Activated CD4-positive, alpha-beta T cell treated with anti-CD3 and anti-CD28 coated beads for 36 hours (primary cell): ENCODE measurements at regions not wholly inside any gene's neighbourhood (a gene's known extent, or its start where the extent isn't known, plus 50 kb on each side); places are given as distances from the start of the nearest gene placed in this dataset.

Experiments used
- ATAC-seq: fragments of 200-7000 bp; cut with Tn5 transposase; one replicate; pipeline ENCODE4 v1.10.0; 2021; ENCODE audit warnings: mild to moderate bottlenecking, moderate library complexity
- CTCF ChIA-PET: fragments of 350-600 bp; sonication (Branson Sonifier 250); formaldehyde crosslinking; loops from one replicate; lab custom pipeline; 2021; ENCODE audit warnings: antibody characterized with exemption; lab: Charles Lee
- POLR2A ChIA-PET: fragments of 350-600 bp; sonication (Branson Sonifier 250); formaldehyde crosslinking; loops from one replicate; lab custom pipeline; 2021; ENCODE audit warnings: antibody characterized with exemption, inconsistent platforms; lab: Charles Lee
- DNase-seq: peaks from one replicate; pipeline ENCODE4 v3.0.0-alpha.2; 2020
- H3K27ac Mint-ChIP-seq: one replicate; pipeline ENCODE4 v1.8.0; 2021; ENCODE audit warnings: mixed read lengths
- H3K27me3 Mint-ChIP-seq: one replicate; pipeline ENCODE4 v1.8.0; 2021; ENCODE audit warnings: mixed read lengths
- H3K36me3 Mint-ChIP-seq: one replicate; pipeline ENCODE4 v1.8.0; 2021; ENCODE audit warnings: low read depth, mixed read lengths
- H3K4me1 Mint-ChIP-seq: one replicate; pipeline ENCODE4 v1.8.0; 2021; ENCODE audit warnings: mixed read lengths
- H3K4me3 Mint-ChIP-seq: one replicate; pipeline ENCODE4 v1.8.0; 2021; ENCODE audit warnings: mild to moderate bottlenecking, moderate library complexity, mixed read lengths
- H3K9me3 Mint-ChIP-seq: one replicate; pipeline ENCODE4 v1.8.0; 2021; ENCODE audit warnings: low read depth, mixed read lengths
- intact Hi-C, 2 experiments: fragments of 100-400 bp; cut with DNase I in 1 of 2; cut with micrococcal nuclease in 1 of 2; formaldehyde crosslinking; loops; one replicate each; pipeline versions ENCODE4 v1.14.2 to v1.15.1; 2022 to 2024; cut with DNase I, micrococcal nuclease

DNA sequence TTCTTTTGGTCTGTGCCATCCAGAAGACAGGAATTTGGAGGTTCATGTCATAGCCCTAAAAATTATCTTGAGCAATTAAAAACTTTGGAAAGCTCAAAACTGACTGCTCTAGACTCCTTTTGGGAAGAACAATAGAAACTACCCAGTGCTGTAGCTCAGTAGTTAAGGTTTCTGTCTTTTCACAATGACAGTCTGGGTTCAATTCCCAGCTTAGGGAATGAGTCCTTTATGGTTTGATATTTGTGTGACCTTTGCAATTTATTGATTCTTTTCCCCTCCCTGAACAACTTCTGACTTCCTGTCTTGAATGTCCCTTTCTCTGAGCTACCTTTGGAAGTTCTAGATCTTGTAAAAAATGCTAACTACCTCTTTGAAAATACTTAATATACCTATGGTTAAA is 603.3 kb upstream of the IGFBP3 start:
- no peak overlapping the region for H3K4me3 Mint-ChIP-seq
- H3K4me1 Mint-ChIP-seq: no peaks in the 10 kb centered on the region
- H3K27me3 Mint-ChIP-seq: no peaks in the 10 kb centered on the region
- CTCF ChIA-PET: no interaction called here
- H3K9me3 Mint-ChIP-seq: peaks cover 7% of the 10 kb centered on the region
- intact Hi-C loops: no loop called here
- H3K27ac Mint-ChIP-seq: no peak overlapping the region
- ATAC-seq (no peak), DNase-seq (no peak)
- POLR2A ChIA-PET: no interaction called here
- no peaks in the 10 kb centered on the region for H3K36me3 Mint-ChIP-seq

DNA sequence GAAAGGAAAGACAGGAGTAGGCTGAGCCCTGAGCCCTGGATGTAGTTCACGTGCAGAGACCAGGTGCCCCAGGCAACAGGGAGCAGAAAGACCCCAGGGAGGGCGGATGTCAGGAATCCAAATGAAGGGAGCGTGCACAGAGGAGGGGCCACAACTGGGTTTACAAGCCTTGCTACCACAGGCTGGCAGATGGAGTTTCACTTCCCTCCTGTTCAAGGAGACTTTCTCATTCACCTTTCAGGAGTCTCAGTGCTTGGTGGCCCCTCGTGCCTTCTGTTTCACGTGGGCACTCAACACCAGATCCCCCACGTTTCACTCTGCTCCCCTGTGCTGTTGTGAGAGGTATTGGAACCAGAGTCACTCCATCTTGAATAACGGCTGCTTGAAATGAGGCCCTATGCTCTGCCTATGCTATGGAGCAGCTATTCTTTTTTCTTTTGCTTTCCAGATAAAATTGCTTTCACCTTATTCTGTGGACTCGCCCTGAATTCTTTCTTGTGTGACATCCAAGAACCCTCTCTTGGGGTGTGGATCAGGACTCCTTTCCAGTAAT is 601.4 kb upstream of the IGFBP3 start:
- Mint-ChIP-seq H3K9me3 (peaks cover 2% of the 10 kb centered on the region), H3K27ac (no peak overlapping the region), H3K36me3 (no peaks in the 10 kb centered on the region), H3K4me1 (no peaks in the 10 kb centered on the region), H3K4me3 (no peak overlapping the region), H3K27me3 (no peaks in the 10 kb centered on the region)
- intact Hi-C loops: no loop called here
- ChIA-PET POLR2A (no interaction called here), CTCF (no interaction called here)
- DNase-seq (no peak), ATAC-seq (no peak)

DNA sequence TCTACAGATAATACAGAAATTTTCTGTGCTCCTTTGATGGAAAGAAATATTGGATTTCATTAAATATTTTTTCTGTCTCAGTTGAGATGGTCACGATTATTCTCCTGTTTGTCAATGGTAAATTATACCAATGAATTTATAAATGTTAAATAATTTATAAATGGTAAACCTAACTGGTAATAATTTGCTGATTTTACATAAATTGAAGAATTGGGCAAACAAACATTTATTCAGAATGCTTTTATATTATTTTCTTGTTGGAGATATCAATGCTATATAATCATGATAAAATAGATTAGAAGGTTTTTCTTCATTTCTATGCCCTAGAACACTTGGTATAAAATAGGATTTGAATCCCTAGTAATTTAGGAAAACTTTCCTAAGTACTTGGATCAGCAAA is 597.6 kb upstream of the IGFBP3 start:
- ATAC-seq (no peak), DNase-seq (no peak)
- peaks cover 3% of the 10 kb centered on the region for H3K9me3 Mint-ChIP-seq
- no peaks in the 10 kb centered on the region for H3K27me3 Mint-ChIP-seq
- CTCF ChIA-PET: no interaction called here
- H3K36me3 Mint-ChIP-seq: no peaks in the 10 kb centered on the region
- H3K4me1 Mint-ChIP-seq: no peaks in the 10 kb centered on the region
- POLR2A ChIA-PET: no interaction called here
- intact Hi-C loops: loop anchor here in 1 of 2 experiments (1.0 kb wide), 1 partner anchor 45 kb away; no protein-coding TSS in a partner anchor
- no peak overlapping the region for H3K4me3 Mint-ChIP-seq
- no peak overlapping the region for H3K27ac Mint-ChIP-seq

DNA sequence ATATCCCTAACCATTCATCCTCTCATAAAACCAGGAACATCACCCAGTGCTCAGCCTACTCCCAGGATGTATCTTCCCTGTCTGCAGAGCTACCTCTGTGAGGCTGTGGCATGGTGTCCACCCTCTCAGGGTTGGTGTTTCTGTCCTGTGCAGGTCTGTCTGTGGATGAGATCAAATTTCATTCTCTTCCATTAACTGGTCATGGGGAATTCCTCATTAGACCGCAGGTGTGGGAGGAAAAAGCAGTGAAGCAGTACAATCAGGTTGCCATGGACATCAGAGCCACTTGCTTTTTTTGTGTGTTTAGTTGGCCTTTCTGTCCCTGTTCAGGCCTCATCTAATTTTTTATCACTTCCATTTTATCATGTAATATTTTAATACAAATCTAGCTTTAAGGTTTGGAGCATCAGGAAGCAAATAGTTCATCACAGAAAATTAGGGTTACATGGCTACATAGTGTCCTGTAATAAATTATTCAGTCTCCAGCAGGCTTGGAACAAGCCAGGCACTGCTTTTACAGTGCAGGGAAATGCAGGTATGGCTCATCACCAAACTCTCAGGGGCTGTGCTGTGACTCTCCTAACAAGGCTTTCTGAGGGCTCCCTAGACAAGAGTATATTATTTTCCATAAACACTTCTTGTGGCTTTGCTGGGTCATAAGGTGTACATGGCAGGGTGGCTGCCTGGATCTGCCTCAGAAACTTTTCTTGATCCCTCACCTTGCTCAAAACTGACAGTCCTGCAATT is 594.9 kb upstream of the IGFBP3 start:
- CTCF ChIA-PET: no interaction called here
- peaks cover 8% of the 10 kb centered on the region for H3K9me3 Mint-ChIP-seq
- no peaks in the 10 kb centered on the region for H3K27me3 Mint-ChIP-seq
- POLR2A ChIA-PET: no interaction called here
- DNase-seq: no peak
- no peaks in the 10 kb centered on the region for H3K4me1 Mint-ChIP-seq
- no peak overlapping the region for H3K4me3 Mint-ChIP-seq
- intact Hi-C loops: no loop called here
- H3K36me3 Mint-ChIP-seq: no peaks in the 10 kb centered on the region
- H3K27ac Mint-ChIP-seq: no peak overlapping the region
- no peak for ATAC-seq

DNA sequence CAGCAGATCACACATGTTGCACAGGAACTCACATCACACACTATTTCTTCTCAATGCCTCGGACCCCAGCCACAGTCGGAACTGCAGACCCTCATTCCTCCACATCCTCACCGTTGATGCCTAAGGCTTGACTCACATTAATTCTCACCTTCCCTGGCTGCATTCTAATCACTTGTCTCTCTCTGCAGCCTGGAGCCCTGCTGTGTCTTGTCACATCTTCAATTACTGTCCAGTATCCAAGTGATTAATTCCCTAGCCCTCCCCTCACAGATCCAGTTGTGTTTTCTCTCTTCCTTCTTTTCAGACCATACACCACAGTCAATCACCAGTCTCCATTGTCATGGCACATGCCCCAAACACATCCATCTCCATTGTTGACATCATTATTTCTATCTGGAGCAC is 592.4 kb upstream of the IGFBP3 start:
- no peak overlapping the region for H3K27ac Mint-ChIP-seq
- H3K9me3 Mint-ChIP-seq: peaks cover 8% of the 10 kb centered on the region
- no peaks in the 10 kb centered on the region for H3K36me3 Mint-ChIP-seq
- POLR2A ChIA-PET: no interaction called here
- intact Hi-C loops: no loop called here
- no peaks in the 10 kb centered on the region for H3K27me3 Mint-ChIP-seq
- CTCF ChIA-PET: no interaction called here
- ATAC-seq: no peak
- no peak overlapping the region for H3K4me3 Mint-ChIP-seq
- no peaks in the 10 kb centered on the region for H3K4me1 Mint-ChIP-seq
- no peak for DNase-seq

DNA sequence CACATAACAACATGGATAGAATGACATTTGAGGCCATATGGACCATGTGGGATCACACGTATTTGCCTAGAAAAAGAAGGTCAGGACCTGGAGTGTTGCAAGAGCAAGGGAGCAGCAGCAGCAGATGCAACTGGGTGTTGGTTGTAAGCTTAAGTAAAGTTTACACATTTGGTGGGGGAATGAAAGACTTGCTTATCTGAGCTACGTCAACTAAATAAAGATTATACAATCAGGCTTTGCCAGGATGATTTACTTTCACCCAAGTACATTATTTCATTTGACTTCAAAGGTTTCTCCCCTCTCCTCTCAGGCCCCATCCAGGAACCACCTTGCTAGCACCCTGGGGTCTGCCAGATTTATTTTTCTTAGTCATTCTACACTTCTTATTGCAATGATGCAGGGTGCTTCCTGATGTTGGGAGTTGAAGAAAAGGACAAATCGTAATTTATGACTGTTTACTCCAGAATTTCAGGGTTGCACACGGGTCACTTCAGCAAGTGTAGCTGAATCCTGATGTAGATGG is 591.9 kb upstream of the IGFBP3 start:
- DNase-seq: no peak
- ChIA-PET POLR2A (no interaction called here), CTCF (no interaction called here)
- Mint-ChIP-seq H3K4me1 (no peaks in the 10 kb centered on the region), H3K36me3 (no peaks in the 10 kb centered on the region), H3K27ac (no peak overlapping the region), H3K9me3 (peaks cover 8% of the 10 kb centered on the region), H3K27me3 (no peaks in the 10 kb centered on the region), H3K4me3 (no peak overlapping the region)
- intact Hi-C loops: no loop called here
- ATAC-seq: no peak

DNA sequence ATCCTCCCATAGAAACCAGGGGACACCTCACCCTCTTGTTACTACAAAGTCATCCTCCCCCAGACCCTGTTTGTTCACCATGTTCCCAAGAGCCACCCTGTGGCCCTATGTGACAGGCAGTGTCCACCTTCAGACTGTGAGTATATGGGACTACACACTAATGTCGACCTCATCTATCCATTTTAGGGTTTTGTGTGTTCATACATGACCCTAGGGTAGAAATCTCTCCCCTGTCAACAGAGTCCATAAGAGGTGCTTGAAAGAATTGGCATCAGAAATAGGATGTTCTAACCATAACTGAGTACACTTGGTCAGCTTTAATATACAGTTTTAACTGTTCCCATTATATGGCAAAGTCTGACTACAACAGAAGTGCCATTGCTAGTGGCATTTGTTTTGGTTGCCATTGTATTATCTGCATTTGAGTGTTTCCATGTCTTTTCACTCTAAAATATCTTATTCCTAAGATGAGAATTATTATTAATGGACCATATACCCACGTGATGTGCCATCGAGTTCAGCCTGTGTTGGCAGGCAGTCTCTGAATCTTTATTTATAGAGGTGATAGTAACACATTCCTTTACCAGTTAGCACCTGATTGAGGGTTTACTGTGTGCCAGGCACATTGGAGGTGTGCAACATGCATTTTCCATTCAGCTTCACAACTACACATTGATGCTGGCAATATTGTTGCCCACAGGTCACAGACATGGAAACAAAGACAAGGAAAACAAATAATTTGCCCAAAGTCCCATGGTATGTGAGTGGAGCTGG is 590.6 kb upstream of the IGFBP3 start:
- intact Hi-C loops: no loop called here
- no peaks in the 10 kb centered on the region for H3K36me3 Mint-ChIP-seq
- H3K27me3 Mint-ChIP-seq: no peaks in the 10 kb centered on the region
- ChIA-PET POLR2A (no interaction called here), CTCF (no interaction called here)
- DNase-seq (no peak), ATAC-seq (no peak)
- H3K4me3 Mint-ChIP-seq: no peak overlapping the region
- no peaks in the 10 kb centered on the region for H3K4me1 Mint-ChIP-seq
- no peak overlapping the region for H3K27ac Mint-ChIP-seq
- peaks cover 8% of the 10 kb centered on the region for H3K9me3 Mint-ChIP-seq

DNA sequence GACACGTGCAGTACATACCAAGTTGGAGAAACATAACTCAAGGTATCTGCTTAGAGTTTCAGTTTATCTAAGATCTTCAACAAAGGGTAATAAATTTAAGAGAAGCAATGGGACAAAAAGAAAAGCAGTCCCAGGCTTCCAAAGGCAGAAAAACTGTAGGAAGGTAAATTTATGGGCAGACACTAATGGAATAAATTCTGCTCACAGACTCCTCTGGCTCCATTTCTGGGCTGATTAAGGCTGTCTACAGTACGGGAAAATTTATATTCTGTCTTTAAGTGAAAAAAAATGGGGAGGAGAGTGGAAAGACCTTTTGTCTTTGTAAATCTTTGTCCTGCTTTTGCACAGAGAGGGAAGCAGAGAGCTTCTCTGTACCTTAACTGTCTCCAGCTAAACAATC is 587.5 kb upstream of the IGFBP3 start:
- DNase-seq (no peak), ATAC-seq (no peak)
- no peaks in the 10 kb centered on the region for H3K4me1 Mint-ChIP-seq
- intact Hi-C loops: no loop called here
- ChIA-PET CTCF (no interaction called here), POLR2A (no interaction called here)
- H3K27ac Mint-ChIP-seq: no peak overlapping the region
- H3K36me3 Mint-ChIP-seq: no peaks in the 10 kb centered on the region
- H3K4me3 Mint-ChIP-seq: no peak overlapping the region
- H3K27me3 Mint-ChIP-seq: no peaks in the 10 kb centered on the region
- H3K9me3 Mint-ChIP-seq: peaks cover 8% of the 10 kb centered on the region

DNA sequence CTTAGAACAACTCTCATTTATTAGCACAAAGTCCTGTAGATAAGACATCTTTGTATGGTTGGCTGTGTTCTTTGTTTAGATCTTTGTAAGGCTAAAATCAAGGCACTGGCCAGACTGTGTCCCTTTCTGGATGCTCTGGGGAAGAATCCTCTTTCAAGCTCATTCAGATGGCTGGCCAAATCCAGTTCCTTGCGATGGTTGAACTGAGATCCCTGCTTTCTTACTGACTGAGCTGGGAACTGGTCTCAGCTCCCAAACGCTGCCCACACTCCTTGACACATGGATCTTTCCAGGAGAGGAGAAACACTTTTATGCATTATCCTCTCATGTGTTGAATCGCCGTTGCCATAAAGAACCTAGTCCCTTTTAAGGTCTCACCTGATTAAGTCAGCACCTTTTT is 586.5 kb upstream of the IGFBP3 start:
- Mint-ChIP-seq H3K4me3 (no peak overlapping the region), H3K27me3 (no peaks in the 10 kb centered on the region), H3K9me3 (peaks cover 5% of the 10 kb centered on the region), H3K4me1 (no peaks in the 10 kb centered on the region), H3K36me3 (no peaks in the 10 kb centered on the region), H3K27ac (no peak overlapping the region)
- intact Hi-C loops: no loop called here
- ChIA-PET POLR2A (no interaction called here), CTCF (interaction anchor here (0.6 kb wide), 1 partner anchor 238 kb away, joined by 3 read pairs; no protein-coding TSS in a partner anchor)
- ATAC-seq: no peak
- DNase-seq: no peak

DNA sequence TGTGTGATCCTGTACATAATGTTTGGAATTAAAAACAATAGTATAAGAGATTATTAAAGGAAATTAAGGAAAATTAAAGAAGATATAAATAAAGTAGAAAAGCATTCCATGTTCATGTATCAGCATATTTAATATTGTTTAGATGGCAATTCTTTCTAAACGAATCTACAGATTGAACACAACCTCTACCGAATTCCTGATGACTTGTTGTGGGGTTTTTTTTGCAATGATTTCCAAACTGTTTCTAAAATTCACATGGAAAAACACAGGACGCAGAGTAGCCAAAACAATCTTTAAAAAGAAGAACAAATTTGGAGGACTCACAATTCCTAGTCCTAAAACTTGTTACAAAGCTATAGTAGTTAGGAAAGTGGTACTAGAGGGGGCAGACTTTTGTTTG is 573.4 kb upstream of the IGFBP3 start:
- H3K27me3 Mint-ChIP-seq: no peaks in the 10 kb centered on the region
- DNase-seq: no peak
- ATAC-seq: no peak
- ChIA-PET CTCF (no interaction called here), POLR2A (no interaction called here)
- intact Hi-C loops: no loop called here
- no peaks in the 10 kb centered on the region for H3K4me1 Mint-ChIP-seq
- H3K9me3 Mint-ChIP-seq: peaks cover 18% of the 10 kb centered on the region
- H3K27ac Mint-ChIP-seq: no peak overlapping the region
- no peaks in the 10 kb centered on the region for H3K36me3 Mint-ChIP-seq
- no peak overlapping the region for H3K4me3 Mint-ChIP-seq

DNA sequence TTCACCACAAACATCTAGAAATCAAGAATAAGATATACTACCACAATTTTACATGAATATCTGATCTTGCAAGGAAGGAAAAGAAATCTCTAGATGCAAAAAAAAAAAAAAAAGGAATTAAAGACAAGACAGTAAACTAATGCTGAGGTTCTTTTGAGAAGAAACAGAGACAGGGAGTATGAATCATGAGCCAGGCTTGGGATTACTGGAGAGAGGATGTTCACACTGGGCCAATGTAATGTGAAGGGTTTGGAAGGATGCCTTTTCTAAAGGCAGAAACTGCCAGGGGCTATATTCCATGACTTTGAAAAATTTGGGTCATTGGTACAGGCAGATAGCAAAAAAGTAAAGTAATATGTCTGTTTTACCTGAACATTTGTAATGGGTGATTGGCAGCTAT is 573.0 kb upstream of the IGFBP3 start:
- no peak overlapping the region for H3K4me3 Mint-ChIP-seq
- H3K27ac Mint-ChIP-seq: no peak overlapping the region
- no peaks in the 10 kb centered on the region for H3K36me3 Mint-ChIP-seq
- ChIA-PET CTCF (no interaction called here), POLR2A (no interaction called here)
- no peak for DNase-seq
- no peaks in the 10 kb centered on the region for H3K4me1 Mint-ChIP-seq
- no peak for ATAC-seq
- H3K27me3 Mint-ChIP-seq: no peaks in the 10 kb centered on the region
- intact Hi-C loops: no loop called here
- H3K9me3 Mint-ChIP-seq: peaks cover 18% of the 10 kb centered on the region

DNA sequence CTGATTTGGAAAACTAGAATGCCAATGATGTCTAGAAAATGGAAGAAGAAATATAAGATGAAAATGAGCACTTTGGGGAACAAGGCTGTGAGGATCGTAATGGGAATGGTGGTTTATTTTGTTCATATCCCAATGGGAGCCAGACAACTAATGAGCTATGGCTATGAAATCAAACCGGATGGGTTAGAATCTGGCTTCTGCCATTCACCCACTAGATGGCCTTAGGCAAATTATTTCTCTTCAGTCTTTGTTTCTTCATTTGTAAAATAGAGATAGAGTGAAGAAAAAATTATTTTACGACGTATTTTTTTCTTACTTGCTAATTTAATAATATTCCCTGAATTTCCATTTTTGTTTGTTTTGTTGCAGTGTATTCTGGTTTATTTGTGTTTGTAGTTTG is 572.1 kb upstream of the IGFBP3 start:
- Mint-ChIP-seq H3K4me3 (no peak overlapping the region), H3K27ac (no peak overlapping the region), H3K36me3 (no peaks in the 10 kb centered on the region), H3K4me1 (no peaks in the 10 kb centered on the region), H3K9me3 (peaks cover 12% of the 10 kb centered on the region), H3K27me3 (no peaks in the 10 kb centered on the region)
- ChIA-PET POLR2A (no interaction called here), CTCF (no interaction called here)
- ATAC-seq (no peak), DNase-seq (no peak)
- intact Hi-C loops: no loop called here
